H9 (cell line): ENCODE measurements at regions not wholly inside any gene's neighbourhood (a gene's known extent, or its start where the extent isn't known, plus 50 kb on each side); places are given as distances from the start of the nearest gene placed in this dataset.

ENCODE experiments used
- DNase-seq: peaks from one replicate; pipeline ENCODE4 v3.0.0-alpha.2; 2017
- H2AFZ ChIP-seq: one replicate; pipeline ENCODE4 v1.6.1; 2013; ENCODE audit warnings: mild to moderate bottlenecking, low read length, control low read depth, moderate library complexity
- H2AK5ac ChIP-seq: 2 replicates; pipeline ENCODE4 v1.6.1; 2013; ENCODE audit warnings: low read length, control low read depth, mixed read lengths; ENCODE audit not compliant: insufficient read length
- H2BK120ac ChIP-seq: one replicate; pipeline ENCODE4 v1.6.1; 2013; ENCODE audit warnings: low read depth, mild to moderate bottlenecking, low read length, control low read depth, inconsistent platforms; ENCODE audit not compliant: poor library complexity, severe bottlenecking
- H2BK12ac ChIP-seq: 2 replicates; pipeline ENCODE4 v1.6.1; 2013; ENCODE audit warnings: low read length, control low read depth, mixed read lengths, low read depth; ENCODE audit not compliant: insufficient read length
- H2BK15ac ChIP-seq: 2 replicates; pipeline ENCODE4 v1.6.1; 2013; ENCODE audit warnings: low read depth, low read length, control low read depth
- H2BK20ac ChIP-seq: one replicate; pipeline ENCODE4 v1.6.1; 2013; ENCODE audit warnings: low read depth, mild to moderate bottlenecking, low read length, control low read depth, inconsistent platforms; ENCODE audit not compliant: poor library complexity, severe bottlenecking
- H2BK5ac ChIP-seq: 2 replicates; pipeline ENCODE4 v1.6.1; 2013; ENCODE audit warnings: low read length, control low read depth, mixed read lengths; ENCODE audit not compliant: insufficient read length
- H3K14ac ChIP-seq: 2 replicates; pipeline ENCODE4 v1.6.1; 2013; ENCODE audit warnings: low read length, control low read depth; ENCODE audit not compliant: insufficient read depth
- H3K18ac ChIP-seq: 2 replicates; pipeline ENCODE4 v1.6.1; 2013; ENCODE audit warnings: low read depth, mild to moderate bottlenecking, mixed read lengths, low read length, control low read depth; ENCODE audit not compliant: insufficient read length
- H3K23ac ChIP-seq: 2 replicates; pipeline ENCODE4 v1.6.1; 2013; ENCODE audit warnings: low read length, control low read depth, mixed read lengths, low read depth; ENCODE audit not compliant: insufficient read length
- H3K23me2 ChIP-seq: 2 replicates; pipeline ENCODE4 v1.6.1; 2013; ENCODE audit warnings: low read depth, mild to moderate bottlenecking, mixed read lengths, low read length, control low read depth; ENCODE audit not compliant: insufficient read length, poor library complexity, severe bottlenecking
- H3K27ac ChIP-seq: 2 replicates; pipeline ENCODE4 v1.5.1; 2013; ENCODE audit warnings: low read length, control low read depth, mixed read lengths, low read depth; ENCODE audit not compliant: insufficient read length
- H3K27me3 ChIP-seq: 2 replicates; pipeline ENCODE4 v1.6.1; 2013; ENCODE audit warnings: low read length, control low read depth, inconsistent platforms; ENCODE audit not compliant: insufficient read depth
- H3K4ac ChIP-seq: 2 replicates; pipeline ENCODE4 v1.6.1; 2013; ENCODE audit warnings: low read depth, mild to moderate bottlenecking, control low read depth, inconsistent platforms, low read length, moderate library complexity
- H3K4me1 ChIP-seq: 2 replicates; pipeline ENCODE4 v1.6.1; 2013; ENCODE audit warnings: low read length, control low read depth, inconsistent platforms; ENCODE audit not compliant: insufficient read depth
- H3K4me2 ChIP-seq: 2 replicates; pipeline ENCODE4 v1.6.1; 2013; ENCODE audit warnings: low read length, control low read depth, mixed read lengths; ENCODE audit not compliant: insufficient read length, insufficient read depth
- H3K56ac ChIP-seq: 2 replicates; pipeline ENCODE4 v1.6.1; 2013; ENCODE audit warnings: low read depth, mild to moderate bottlenecking, mixed read lengths, low read length, control low read depth; ENCODE audit not compliant: insufficient read length
- H3K79me1 ChIP-seq: 2 replicates; pipeline ENCODE4 v1.6.1; 2013; ENCODE audit warnings: low read depth, mild to moderate bottlenecking, moderate library complexity, low read length, control low read depth, inconsistent platforms; ENCODE audit not compliant: insufficient read depth, poor library complexity, severe bottlenecking
- H3K79me2 ChIP-seq: 2 replicates; pipeline ENCODE4 v1.6.1; 2013; ENCODE audit warnings: low read length, control low read depth, inconsistent platforms; ENCODE audit not compliant: insufficient read depth
- H3K9ac ChIP-seq: 2 replicates; pipeline ENCODE4 v1.6.1; 2013; ENCODE audit warnings: low read length, control low read depth, mixed read lengths; ENCODE audit not compliant: insufficient read length; ENCODE audit errors: extremely low read depth
- H3K9me3 ChIP-seq: one replicate; pipeline ENCODE4 v1.6.1; 2013; ENCODE audit warnings: low read depth, low read length, inconsistent platforms; ENCODE audit not compliant: control insufficient read depth
- H3T11ph ChIP-seq: one replicate; pipeline ENCODE4 v1.6.1; 2013; ENCODE audit warnings: mild to moderate bottlenecking, low read length, control low read depth, inconsistent platforms
- H4K20me1 ChIP-seq: one replicate; pipeline ENCODE4 v1.6.1; 2013; ENCODE audit not compliant: control insufficient read depth, insufficient read length, insufficient read depth
- H4K5ac ChIP-seq: 2 replicates; pipeline ENCODE4 v1.6.1; 2013; ENCODE audit warnings: low read depth, mild to moderate bottlenecking, mixed read lengths, low read length, control low read depth; ENCODE audit not compliant: insufficient read length
- H4K8ac ChIP-seq: replicated peaks from 2 replicates; pipeline ENCODE4 v1.6.1; 2013; ENCODE audit warnings: low read length, control low read depth, mixed read lengths, low read depth; ENCODE audit not compliant: insufficient read length
- H4K91ac ChIP-seq: 2 replicates; pipeline ENCODE4 v1.6.1; 2013; ENCODE audit warnings: low read depth, mild to moderate bottlenecking, moderate library complexity, mixed read lengths, low read length, control low read depth; ENCODE audit not compliant: insufficient read length
- H3K27ac Mint-ChIP-seq, 3 experiments: 2 replicates in 2 of 3; 3 replicates in 1 of 3; pipeline ENCODE4 v1.8.0; 2020 to 2021; ENCODE audit warnings: mixed read lengths in 3 of 3, mild to moderate bottlenecking in 1 of 3, moderate library complexity in 1 of 3
- H3K27me3 Mint-ChIP-seq: 2 replicates; pipeline ENCODE4 v1.8.0; 2021; ENCODE audit warnings: low read depth, mild to moderate bottlenecking, moderate library complexity, mixed read lengths
- H3K36me3 Mint-ChIP-seq, 3 experiments: 2 replicates in 2 of 3; 3 replicates in 1 of 3; pipeline ENCODE4 v1.8.0; 2020 to 2021; ENCODE audit warnings: low read depth in 3 of 3, mixed read lengths in 3 of 3; ENCODE audit not compliant: insufficient read depth in 1 of 3
- H3K4me1 Mint-ChIP-seq, 2 experiments: 2 replicates each; pipeline ENCODE4 v1.8.0; 2020; ENCODE audit warnings: mixed read lengths in 2 of 2
- H3K4me3 Mint-ChIP-seq, 2 experiments: 2 replicates in 1 of 2; 3 replicates in 1 of 2; pipeline ENCODE4 v1.8.0; 2020 to 2021; ENCODE audit warnings: mild to moderate bottlenecking in 2 of 2, mixed read lengths in 2 of 2, moderate library complexity in 1 of 2
- H3K9me3 Mint-ChIP-seq, 2 experiments: 2 replicates in 1 of 2; 3 replicates in 1 of 2; pipeline ENCODE4 v1.8.0; 2020; ENCODE audit warnings: mild to moderate bottlenecking in 2 of 2, mixed read lengths in 2 of 2, moderate library complexity in 1 of 2
- WGBS: extraction: QIAGEN DNeasy Blood & Tissue Kit; methylation state at CpG from one replicate; pipeline ENCODE4 v1.1.7; 2013; ENCODE audit warnings: missing lambda C conversion rate, low lambda C conversion rate, mixed read lengths; ENCODE audit not compliant: insufficient read length; ENCODE audit errors: extremely low coverage; 5-methylcytosine and 5-hydroxymethylcytosine counted together
- TF ChIP-seq, protein P1 (sequence below): fragments of 200-600 bp; sonication (generic); conservative IDR thresholded peaks from 3 replicates; pipeline ENCODE4 v1.8.0; 2021; ENCODE audit warnings: antibody characterized with exemption, mild to moderate bottlenecking

DNA sequence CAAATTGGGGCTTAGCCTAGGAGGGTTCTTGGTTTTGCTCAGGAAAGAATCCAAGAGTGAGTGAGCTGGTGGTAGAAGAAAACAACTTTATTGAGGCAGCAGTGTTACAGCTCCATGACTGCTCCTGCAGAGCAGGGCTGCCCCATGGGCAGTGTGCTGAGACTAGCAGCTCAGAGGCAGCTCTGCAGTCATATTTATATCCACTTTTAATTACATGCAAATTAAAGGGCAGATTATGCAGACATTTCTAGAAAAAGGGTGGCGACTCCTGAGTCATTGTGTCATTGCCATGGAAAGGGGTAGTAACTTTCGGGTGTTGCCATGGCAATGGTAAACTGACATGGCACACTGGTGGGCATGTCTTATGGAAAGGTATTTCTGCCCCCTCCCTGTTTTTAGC lies 202.2 kb downstream of the CLCN4 start:
- no peak overlapping the region for H2AK5ac ChIP-seq
- H3K4me2 ChIP-seq, result no peak overlapping the region
- no peak overlapping the region for H4K91ac ChIP-seq
- Mint-ChIP-seq H3K27me3 (no peaks in the 10 kb centered on the region), H3K4me3 (no peak overlapping the region), H3K4me1 (no peaks in the 10 kb centered on the region), H3K36me3 (0 out of 7 replicates have a peak, but pooled peaks cover 0 to 7% (median 0%) of the 10 kb centered on the region in 3 experiments), H3K9me3 (peaks cover 19 to 20% of the 10 kb centered on the region in 2 experiments), H3K27ac (no peak overlapping the region)
- DNase-seq, result no peak
- H3K79me2 ChIP-seq, result no peaks in the 10 kb centered on the region
- no peak overlapping the region for H3K56ac ChIP-seq
- H3K18ac ChIP-seq, result no peak overlapping the region
- no peak overlapping the region for H2BK120ac ChIP-seq
- no peak overlapping the region for H4K5ac ChIP-seq
- no peak overlapping the region for H3K4ac ChIP-seq
- H3K4me1 ChIP-seq, result no peaks in the 10 kb centered on the region
- H3K27ac ChIP-seq, result no peak overlapping the region
- H3K23ac ChIP-seq, result no peak overlapping the region
- H3K79me1 ChIP-seq, result no peaks in the 10 kb centered on the region
- no peak overlapping the region for H2BK5ac ChIP-seq
- no peaks in the 10 kb centered on the region for H3K23me2 ChIP-seq
- TF ChIP-seq, protein P1, sequence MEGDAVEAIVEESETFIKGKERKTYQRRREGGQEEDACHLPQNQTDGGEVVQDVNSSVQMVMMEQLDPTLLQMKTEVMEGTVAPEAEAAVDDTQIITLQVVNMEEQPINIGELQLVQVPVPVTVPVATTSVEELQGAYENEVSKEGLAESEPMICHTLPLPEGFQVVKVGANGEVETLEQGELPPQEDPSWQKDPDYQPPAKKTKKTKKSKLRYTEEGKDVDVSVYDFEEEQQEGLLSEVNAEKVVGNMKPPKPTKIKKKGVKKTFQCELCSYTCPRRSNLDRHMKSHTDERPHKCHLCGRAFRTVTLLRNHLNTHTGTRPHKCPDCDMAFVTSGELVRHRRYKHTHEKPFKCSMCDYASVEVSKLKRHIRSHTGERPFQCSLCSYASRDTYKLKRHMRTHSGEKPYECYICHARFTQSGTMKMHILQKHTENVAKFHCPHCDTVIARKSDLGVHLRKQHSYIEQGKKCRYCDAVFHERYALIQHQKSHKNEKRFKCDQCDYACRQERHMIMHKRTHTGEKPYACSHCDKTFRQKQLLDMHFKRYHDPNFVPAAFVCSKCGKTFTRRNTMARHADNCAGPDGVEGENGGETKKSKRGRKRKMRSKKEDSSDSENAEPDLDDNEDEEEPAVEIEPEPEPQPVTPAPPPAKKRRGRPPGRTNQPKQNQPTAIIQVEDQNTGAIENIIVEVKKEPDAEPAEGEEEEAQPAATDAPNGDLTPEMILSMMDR, result no peak
- no peak overlapping the region for H3T11ph ChIP-seq
- H2BK15ac ChIP-seq, result no peak overlapping the region
- H3K27me3 ChIP-seq, result no peaks in the 10 kb centered on the region
- H4K20me1 ChIP-seq, result no peaks in the 10 kb centered on the region
- no peak overlapping the region for H2AFZ ChIP-seq
- no peak overlapping the region for H4K8ac ChIP-seq
- WGBS, result no CpG with 5 or more reads among the region's 2 CpGs
- no peak overlapping the region for H2BK12ac ChIP-seq
- H2BK20ac ChIP-seq, result no peak overlapping the region
- H3K9ac ChIP-seq, result no peak overlapping the region
- no peaks in the 10 kb centered on the region for H3K9me3 ChIP-seq
- H3K14ac ChIP-seq, result no peak overlapping the region
